ENCODE measurements at regions not wholly inside any gene's neighbourhood (a gene's known extent, or its start where the extent isn't known, plus 50 kb on each side); places are given as distances from the start of the nearest gene placed in this dataset.
"Not testable (repeated sequence)": the region's sequence is repeated elsewhere in the genome, so short reads cannot be mapped to it uniquely, and the experiment has no call there.

DNA sequence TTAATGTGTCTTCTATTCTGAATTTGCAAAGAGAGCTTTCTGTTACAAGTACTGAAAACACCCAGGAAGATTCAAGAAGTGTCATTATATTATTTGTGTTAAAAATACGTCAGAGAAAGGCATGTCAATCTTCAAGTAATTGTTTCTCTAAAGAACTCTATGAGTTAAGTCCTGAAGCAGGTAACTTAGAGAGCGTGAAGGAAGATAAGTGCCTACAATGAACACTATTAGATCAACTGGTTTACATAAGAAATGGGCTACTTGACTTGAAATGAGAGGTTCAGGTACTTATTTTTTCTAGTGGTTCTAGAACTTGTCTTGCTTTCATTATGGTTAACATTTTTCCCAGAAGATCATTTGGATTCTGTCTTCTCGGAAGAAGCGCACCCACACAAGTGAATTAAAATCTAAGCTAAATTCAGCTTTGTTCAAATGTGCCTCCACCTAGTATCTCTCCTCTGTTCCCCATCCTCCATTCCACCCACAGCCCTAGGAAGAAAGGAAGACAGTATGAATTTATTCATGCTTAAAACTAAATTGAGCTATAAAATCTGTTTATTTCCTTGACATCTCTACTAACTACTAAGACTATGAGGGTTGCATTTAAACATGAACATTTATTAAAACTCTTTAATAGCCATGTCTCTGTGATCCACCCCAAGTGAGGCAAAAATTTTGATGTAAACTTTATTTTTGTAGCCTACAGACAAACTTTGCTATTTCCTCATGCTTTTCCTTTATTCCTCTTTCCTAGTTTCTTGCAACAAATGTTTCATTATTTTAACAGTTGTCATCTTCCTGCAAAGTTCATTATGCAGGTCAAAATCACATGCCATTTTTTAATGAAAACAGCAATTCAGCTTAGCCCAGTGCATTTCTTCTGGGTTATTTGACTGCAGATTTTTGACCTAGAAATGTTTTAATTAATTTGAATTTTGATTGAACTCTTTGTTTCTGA lies 206.8 kb downstream of the KCNJ2 start:
- Histone ChIP-seq H3K9ac (ENCODE audit: low read length) (no peak overlapping the region), H3K9me3 (ENCODE audit: control insufficient read depth, low read depth, low read length) (no peaks in the 10 kb centered on the region), H3K27me3 (ENCODE audit: control insufficient read depth, insufficient read depth, low read length) (no peaks in the 10 kb centered on the region), H3K4me1 (ENCODE audit: control insufficient read depth, low read depth, low read length) (no peaks in the 10 kb centered on the region), H3K36me3 (ENCODE audit: control insufficient read depth, low read depth, low read length) (no peaks in the 10 kb centered on the region), H3K27ac (ENCODE audit: low read length) (no peak overlapping the region), H3K4me3 (ENCODE audit: low read length) (no peak overlapping the region)

DNA sequence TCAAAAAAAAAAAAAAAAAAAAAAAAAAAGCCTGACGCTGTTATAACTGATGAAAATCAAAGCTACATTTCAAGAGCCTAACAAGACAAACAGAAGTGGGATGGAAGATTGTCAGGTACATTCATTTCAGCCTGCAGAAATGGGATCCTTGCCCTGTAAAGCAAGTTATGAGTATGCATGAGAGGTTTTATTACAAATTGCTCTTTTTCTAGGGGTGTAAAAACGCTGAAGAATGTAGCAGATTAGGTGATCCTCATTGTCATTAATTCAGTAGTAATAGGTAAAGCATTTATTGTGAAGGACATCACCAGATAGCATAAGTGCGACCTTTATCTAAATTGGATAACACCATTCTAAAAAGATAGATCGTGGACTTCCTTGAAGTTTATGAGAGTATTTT lies 208.3 kb downstream of the KCNJ2 start:
- Histone ChIP-seq H3K27ac (ENCODE audit: low read length) (no peak overlapping the region), H3K4me3 (ENCODE audit: low read length) (no peak overlapping the region), H3K4me1 (ENCODE audit: control insufficient read depth, low read depth, low read length) (no peaks in the 10 kb centered on the region), H3K36me3 (ENCODE audit: control insufficient read depth, low read depth, low read length) (no peaks in the 10 kb centered on the region), H3K27me3 (ENCODE audit: control insufficient read depth, insufficient read depth, low read length) (no peaks in the 10 kb centered on the region), H3K9ac (ENCODE audit: low read length) (no peak overlapping the region), H3K9me3 (ENCODE audit: control insufficient read depth, low read depth, low read length) (no peaks in the 10 kb centered on the region)

DNA sequence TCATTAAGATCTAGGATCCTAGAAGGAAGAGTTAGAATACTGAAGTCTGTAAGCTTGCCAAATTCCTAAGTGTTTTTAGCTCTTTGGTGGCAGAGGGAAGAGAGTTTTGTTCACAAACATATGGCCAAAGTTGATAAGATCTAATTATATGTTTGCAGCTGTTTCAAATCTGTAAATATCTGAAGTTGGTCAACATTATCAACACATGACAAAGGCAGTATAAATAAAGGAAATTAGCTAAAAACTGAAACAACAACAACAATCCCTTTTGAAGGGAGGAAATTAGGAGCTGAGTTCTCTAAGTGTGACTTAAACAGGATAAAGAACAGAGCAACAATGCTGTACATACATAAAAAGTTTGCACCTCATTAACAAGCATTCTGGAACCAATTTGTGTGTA lies 208.7 kb downstream of the KCNJ2 start:
- Histone ChIP-seq H3K27me3 (ENCODE audit: control insufficient read depth, insufficient read depth, low read length) (no peaks in the 10 kb centered on the region), H3K4me1 (ENCODE audit: control insufficient read depth, low read depth, low read length) (no peaks in the 10 kb centered on the region), H3K9ac (ENCODE audit: low read length) (no peak overlapping the region), H3K36me3 (ENCODE audit: control insufficient read depth, low read depth, low read length) (no peaks in the 10 kb centered on the region), H3K27ac (ENCODE audit: low read length) (no peak overlapping the region), H3K9me3 (ENCODE audit: control insufficient read depth, low read depth, low read length) (no peaks in the 10 kb centered on the region), H3K4me3 (ENCODE audit: low read length) (no peak overlapping the region)

DNA sequence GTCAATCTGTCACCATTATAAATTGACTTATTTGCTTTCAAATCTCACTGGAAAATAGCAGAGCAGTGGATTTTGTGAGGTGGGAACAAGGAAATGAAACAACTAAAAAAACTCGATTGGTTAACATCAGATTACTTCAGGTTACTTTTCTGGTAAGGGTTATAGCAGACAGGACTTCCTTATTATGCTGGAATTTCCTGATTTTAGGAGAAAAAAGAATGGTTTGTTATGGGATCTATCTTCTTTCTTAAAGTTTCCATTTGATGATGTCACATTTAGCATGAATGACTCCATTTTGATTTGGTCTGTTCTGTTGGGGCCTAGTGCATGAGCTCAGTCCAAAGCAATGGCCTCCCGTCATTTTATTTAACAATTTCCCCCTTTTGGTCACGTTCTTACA lies 210.6 kb downstream of the KCNJ2 start:
- Histone ChIP-seq H3K27ac (ENCODE audit: low read length) (no peak overlapping the region), H3K4me3 (ENCODE audit: low read length) (no peak overlapping the region), H3K27me3 (ENCODE audit: control insufficient read depth, insufficient read depth, low read length) (no peaks in the 10 kb centered on the region), H3K9ac (ENCODE audit: low read length) (no peak overlapping the region), H3K9me3 (ENCODE audit: control insufficient read depth, low read depth, low read length) (no peaks in the 10 kb centered on the region), H3K4me1 (ENCODE audit: control insufficient read depth, low read depth, low read length) (no peaks in the 10 kb centered on the region), H3K36me3 (ENCODE audit: control insufficient read depth, low read depth, low read length) (no peaks in the 10 kb centered on the region)

DNA sequence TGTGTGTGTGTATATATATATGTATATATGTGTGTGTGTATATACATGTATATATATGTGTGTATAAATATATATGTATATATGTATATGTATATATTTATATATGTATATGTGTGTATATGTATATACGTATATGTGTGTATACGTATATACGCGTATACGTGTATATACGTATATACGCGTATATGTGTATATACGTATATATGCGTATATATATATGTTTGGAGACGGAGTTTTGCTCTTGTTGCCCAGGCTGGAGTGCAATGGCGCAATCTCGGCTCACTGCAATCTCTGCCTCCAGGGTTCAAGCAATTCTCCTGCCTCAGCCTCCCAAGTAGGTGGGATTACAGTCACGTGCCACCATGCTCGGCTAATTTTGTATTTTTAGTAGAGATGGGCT lies 212.6 kb downstream of the KCNJ2 start:
- H3K36me3 ChIP-seq (ENCODE audit: control insufficient read depth, low read depth, low read length); H3K27me3 ChIP-seq (ENCODE audit: control insufficient read depth, insufficient read depth, low read length); H3K9me3 ChIP-seq (ENCODE audit: control insufficient read depth, low read depth, low read length); H3K9ac ChIP-seq (ENCODE audit: low read length); H3K27ac ChIP-seq (ENCODE audit: low read length); H3K4me1 ChIP-seq (ENCODE audit: control insufficient read depth, low read depth, low read length); H3K4me3 ChIP-seq (ENCODE audit: low read length): not testable (repeated sequence)

DNA sequence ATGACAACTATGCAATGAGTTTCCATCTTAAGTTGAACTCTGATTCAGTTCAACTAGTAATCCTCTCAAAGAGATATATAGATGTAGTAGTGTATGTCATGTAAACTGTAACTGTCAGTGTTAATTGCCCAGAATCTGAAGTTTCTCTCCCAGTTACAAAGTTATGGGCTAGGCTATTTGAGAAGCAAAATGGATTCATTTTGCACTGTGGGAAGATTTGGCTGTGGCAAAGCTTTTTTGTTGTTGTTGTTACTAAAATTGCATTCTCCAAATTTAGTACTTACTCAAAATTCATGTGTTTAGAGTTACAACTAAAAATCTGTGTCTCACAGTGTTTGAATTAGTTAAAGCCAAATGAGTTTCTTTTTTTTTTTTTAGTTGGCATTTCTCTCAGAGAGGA lies 219.0 kb downstream of the KCNJ2 start:
- H3K27me3 ChIP-seq (ENCODE audit: control insufficient read depth, insufficient read depth, low read length): no peaks in the 10 kb centered on the region
- H3K4me3 ChIP-seq (ENCODE audit: low read length): no peak overlapping the region
- H3K27ac ChIP-seq (ENCODE audit: low read length): no peak overlapping the region
- no peak overlapping the region for H3K9ac ChIP-seq (ENCODE audit: low read length)
- no peaks in the 10 kb centered on the region for H3K36me3 ChIP-seq (ENCODE audit: control insufficient read depth, low read depth, low read length)
- H3K4me1 ChIP-seq (ENCODE audit: control insufficient read depth, low read depth, low read length): no peaks in the 10 kb centered on the region
- H3K9me3 ChIP-seq (ENCODE audit: control insufficient read depth, low read depth, low read length): no peaks in the 10 kb centered on the region

DNA sequence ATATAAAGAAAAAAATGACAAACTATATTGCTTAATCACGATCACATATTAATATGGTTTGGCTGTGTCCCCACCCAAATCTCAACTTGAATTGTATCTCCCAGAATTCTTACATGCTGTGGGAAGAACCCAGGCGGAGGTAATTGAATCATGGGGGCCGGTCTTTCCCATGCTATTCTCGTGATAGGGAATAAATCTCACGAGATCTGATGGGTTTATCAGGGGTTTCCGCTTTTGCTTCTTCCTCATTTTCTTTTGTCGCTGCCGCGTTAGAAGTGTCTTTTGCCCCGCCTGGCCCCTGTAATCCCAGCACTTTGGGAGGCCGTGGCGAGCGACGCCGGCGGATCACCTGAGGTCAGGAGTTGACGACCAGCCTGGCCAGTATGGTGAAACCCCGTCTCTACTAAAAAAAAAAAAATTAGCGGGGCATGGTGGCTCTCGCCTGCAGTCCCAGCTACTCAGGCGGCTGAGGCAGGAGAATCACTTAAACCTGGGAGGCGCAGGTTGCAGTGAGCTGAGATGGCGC lies 220.0 kb downstream of the KCNJ2 start:
- not testable (repeated sequence) for H3K36me3 ChIP-seq (ENCODE audit: control insufficient read depth, low read depth, low read length); H3K4me3 ChIP-seq (ENCODE audit: low read length); H3K9me3 ChIP-seq (ENCODE audit: control insufficient read depth, low read depth, low read length)

DNA sequence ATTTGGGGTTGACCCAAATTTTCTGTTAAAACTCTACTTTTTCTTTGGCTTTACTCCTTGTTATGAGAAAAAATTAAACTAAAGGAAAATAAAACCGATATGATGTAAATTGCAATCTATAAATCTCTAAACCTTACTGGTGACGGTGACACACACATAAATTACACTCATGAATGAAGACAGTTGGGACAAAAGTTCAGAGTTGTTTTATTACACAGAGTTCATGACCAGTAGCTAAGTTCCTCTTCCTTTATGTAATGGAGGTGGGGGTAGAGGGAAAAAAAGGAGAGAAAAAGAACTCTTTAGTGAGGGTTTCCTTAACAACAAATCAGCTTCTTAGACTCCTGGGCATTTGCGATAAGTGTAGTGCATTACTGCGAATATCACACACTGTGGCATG lies 220.7 kb downstream of the KCNJ2 start:
- H3K4me3 ChIP-seq (ENCODE audit: low read length): no peak overlapping the region
- no peaks in the 10 kb centered on the region for H3K36me3 ChIP-seq (ENCODE audit: control insufficient read depth, low read depth, low read length)
- H3K27ac ChIP-seq (ENCODE audit: low read length): no peak overlapping the region
- no peaks in the 10 kb centered on the region for H3K9me3 ChIP-seq (ENCODE audit: control insufficient read depth, low read depth, low read length)
- no peaks in the 10 kb centered on the region for H3K27me3 ChIP-seq (ENCODE audit: control insufficient read depth, insufficient read depth, low read length)
- H3K4me1 ChIP-seq (ENCODE audit: control insufficient read depth, low read depth, low read length): no peaks in the 10 kb centered on the region
- no peak overlapping the region for H3K9ac ChIP-seq (ENCODE audit: low read length)

More for the DNA sequence above, 220.0 kb downstream of the KCNJ2 start:
- not testable (repeated sequence) for H3K9ac ChIP-seq (ENCODE audit: low read length); H3K27me3 ChIP-seq (ENCODE audit: control insufficient read depth, insufficient read depth, low read length); H3K27ac ChIP-seq (ENCODE audit: low read length); H3K4me1 ChIP-seq (ENCODE audit: control insufficient read depth, low read depth, low read length)

DNA sequence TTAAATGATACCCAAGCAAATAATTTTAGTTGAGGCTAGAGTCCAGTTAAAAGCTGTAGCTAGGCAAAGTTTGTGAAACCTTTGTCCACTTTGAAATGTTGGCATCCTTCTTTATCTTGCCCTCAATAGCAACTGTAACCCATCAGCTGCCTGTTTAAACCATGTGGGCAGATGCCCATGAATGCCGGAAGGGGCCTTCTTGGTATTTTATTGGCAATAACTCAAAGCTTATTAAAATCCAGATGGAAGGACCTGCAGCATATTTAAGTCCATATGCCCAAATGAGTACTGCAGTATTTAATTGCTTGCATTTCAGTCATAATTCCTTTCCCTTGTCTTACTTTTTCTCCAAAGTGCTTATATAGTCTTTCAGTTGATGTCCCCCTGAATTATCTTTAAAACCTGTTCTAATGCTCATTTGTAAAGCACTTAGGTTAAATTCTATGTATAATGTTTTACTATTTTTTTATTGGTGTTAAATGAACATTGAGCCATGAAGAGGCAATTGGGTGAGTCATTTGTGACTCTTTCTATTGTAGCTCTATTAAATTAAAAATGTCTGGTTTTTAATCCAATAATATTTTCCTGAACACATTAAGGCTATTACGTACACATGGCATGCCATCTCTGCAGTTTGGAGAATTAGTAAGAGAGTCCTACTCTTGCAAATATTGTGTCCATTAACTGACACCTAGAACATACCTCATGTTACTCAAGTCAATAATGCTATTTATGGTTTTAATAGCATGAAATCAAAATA lies 225.3 kb downstream of the KCNJ2 start:
- no peak overlapping the region for H3K4me3 ChIP-seq (ENCODE audit: low read length)
- H3K4me1 ChIP-seq (ENCODE audit: control insufficient read depth, low read depth, low read length): no peaks in the 10 kb centered on the region
- H3K27me3 ChIP-seq (ENCODE audit: control insufficient read depth, insufficient read depth, low read length): no peaks in the 10 kb centered on the region
- H3K9me3 ChIP-seq (ENCODE audit: control insufficient read depth, low read depth, low read length): no peaks in the 10 kb centered on the region
- H3K27ac ChIP-seq (ENCODE audit: low read length): no peak overlapping the region
- H3K9ac ChIP-seq (ENCODE audit: low read length): no peak overlapping the region
- H3K36me3 ChIP-seq (ENCODE audit: control insufficient read depth, low read depth, low read length): no peaks in the 10 kb centered on the region

DNA sequence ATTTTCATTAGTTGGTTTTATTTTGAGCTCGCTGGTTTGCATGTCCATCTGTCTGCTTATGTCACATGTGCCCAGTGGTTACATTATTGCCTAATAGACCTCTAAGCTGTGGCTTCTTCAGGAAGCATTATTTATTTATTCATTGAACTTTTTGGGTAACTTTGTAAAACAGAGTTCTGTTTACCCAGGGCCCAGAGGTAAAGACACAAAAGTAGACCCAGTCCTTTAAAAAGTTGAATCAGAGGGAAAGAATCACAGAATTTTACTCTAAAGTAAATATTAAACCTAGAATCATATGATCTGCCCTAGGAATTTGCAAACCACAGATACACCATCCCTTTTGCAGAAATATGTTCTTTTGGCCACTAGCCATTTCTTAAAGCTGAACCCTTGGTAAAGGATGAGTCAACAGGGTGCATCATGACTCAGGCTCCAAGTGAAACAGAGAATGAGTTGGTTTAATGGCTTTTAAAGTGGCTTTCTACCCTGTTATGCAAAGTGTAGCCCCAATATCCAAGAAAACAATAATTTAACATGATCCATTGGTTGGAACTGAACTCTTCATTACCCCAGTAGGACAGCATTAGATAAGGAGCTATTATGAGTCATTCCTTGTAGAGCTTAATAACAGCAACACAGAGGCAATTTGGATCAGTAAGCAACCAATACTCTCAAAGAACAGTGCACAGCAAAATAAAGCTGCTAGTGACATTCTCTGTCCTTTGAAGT lies 236.3 kb downstream of the KCNJ2 start:
- Histone ChIP-seq H3K27me3 (ENCODE audit: control insufficient read depth, insufficient read depth, low read length) (no peaks in the 10 kb centered on the region), H3K4me3 (ENCODE audit: low read length) (no peak overlapping the region), H3K4me1 (ENCODE audit: control insufficient read depth, low read depth, low read length) (no peaks in the 10 kb centered on the region), H3K27ac (ENCODE audit: low read length) (no peak overlapping the region), H3K9ac (ENCODE audit: low read length) (no peak overlapping the region), H3K9me3 (ENCODE audit: control insufficient read depth, low read depth, low read length) (no peaks in the 10 kb centered on the region), H3K36me3 (ENCODE audit: control insufficient read depth, low read depth, low read length) (no peaks in the 10 kb centered on the region)

DNA sequence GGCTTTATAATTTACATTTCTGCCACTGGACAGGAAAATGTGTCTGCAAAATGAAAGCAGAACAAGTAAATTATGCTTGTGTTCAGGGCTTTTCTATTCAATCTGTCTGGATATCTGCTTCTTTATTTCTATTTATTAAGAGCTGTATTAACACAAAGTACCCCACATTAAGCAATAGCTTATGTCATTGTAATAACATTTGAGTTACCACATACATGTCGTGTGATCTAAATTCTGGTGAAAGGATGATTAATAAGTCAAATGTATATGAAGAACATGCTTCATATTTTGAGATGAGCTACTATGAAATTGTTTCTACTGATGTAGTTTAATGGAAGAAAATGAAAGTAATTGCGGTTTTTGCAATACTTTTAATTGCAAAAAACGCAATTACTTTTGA lies 238.2 kb downstream of the KCNJ2 start:
- no peak overlapping the region for H3K27ac ChIP-seq (ENCODE audit: low read length)
- H3K4me3 ChIP-seq (ENCODE audit: low read length): no peak overlapping the region
- H3K4me1 ChIP-seq (ENCODE audit: control insufficient read depth, low read depth, low read length): no peaks in the 10 kb centered on the region
- H3K27me3 ChIP-seq (ENCODE audit: control insufficient read depth, insufficient read depth, low read length): no peaks in the 10 kb centered on the region
- H3K9ac ChIP-seq (ENCODE audit: low read length): no peak overlapping the region
- no peaks in the 10 kb centered on the region for H3K36me3 ChIP-seq (ENCODE audit: control insufficient read depth, low read depth, low read length)
- no peaks in the 10 kb centered on the region for H3K9me3 ChIP-seq (ENCODE audit: control insufficient read depth, low read depth, low read length)

Measured in iPS-18a (cell line).